SHP77 treated with DMSO at 0.1 percent for 48 hours (cell line): ENCODE measurements at regions not wholly inside any gene's neighbourhood (a gene's known extent, or its start where the extent isn't known, plus 50 kb on each side); places are given as distances from the start of the nearest gene placed in this dataset.
"Not testable (repeated sequence)": the region's sequence is repeated elsewhere in the genome, so short reads cannot be mapped to it uniquely, and the experiment has no call there.

ENCODE experiments used
- DNase-seq: peaks from one replicate; lab custom pipeline; 2025; lab: John Stamatoyannopoulos, UW

DNA sequence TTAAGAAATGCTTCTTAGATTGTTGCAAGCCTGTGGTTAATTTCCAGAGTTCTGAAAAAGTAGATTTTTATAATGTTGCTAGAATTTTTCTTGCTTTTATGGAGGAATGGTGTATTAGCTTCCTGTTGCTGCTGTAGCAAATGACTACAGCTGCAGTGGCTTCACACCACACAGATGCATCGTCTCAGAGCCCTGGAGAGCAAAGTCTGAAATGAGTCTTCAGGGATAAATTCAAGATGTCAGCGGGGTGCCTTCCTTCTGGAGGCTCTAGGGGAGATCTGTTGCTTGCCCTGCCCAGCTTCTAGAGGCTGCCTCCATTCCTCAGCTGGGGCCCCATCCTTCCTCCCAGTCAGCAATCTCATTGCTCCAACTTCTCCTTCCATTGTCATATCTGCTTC is 187.8 kb downstream of the ZNF516 start:
- DNase-seq = no peak

GRCh38 chr18:76306685-76307292 is 188.3 kb downstream of the ZNF516 start:
- DNase-seq = no peak

GRCh38 chr18:76285866-76286265 is 209.2 kb downstream of the ZNF516 start:
- no peak for DNase-seq

- DNase-seq = no peak
These were observed 213.5 kb downstream of the ZNF516 start for GRCh38 chr18:76281565-76281964.

DNA sequence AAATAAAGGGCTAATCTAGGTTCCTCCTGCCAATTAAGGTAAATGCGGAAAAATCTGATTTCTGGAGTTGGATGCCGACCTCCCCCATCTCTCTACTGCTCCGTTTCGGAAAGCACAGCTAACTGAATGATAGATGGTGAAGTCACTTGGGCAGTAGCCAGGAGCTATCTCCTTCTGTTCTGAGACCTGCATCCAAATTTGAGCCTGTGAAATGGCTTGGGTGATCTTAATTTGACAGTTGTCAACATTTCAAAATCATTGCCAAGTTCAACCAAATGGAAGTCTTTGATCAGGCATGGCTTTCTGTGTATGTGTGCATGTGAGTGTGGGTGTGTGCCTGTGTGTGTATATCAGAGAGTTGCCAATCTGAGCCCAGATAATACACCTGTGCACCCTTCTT is 217.2 kb downstream of the ZNF516 start:
- no peak for DNase-seq

DNA sequence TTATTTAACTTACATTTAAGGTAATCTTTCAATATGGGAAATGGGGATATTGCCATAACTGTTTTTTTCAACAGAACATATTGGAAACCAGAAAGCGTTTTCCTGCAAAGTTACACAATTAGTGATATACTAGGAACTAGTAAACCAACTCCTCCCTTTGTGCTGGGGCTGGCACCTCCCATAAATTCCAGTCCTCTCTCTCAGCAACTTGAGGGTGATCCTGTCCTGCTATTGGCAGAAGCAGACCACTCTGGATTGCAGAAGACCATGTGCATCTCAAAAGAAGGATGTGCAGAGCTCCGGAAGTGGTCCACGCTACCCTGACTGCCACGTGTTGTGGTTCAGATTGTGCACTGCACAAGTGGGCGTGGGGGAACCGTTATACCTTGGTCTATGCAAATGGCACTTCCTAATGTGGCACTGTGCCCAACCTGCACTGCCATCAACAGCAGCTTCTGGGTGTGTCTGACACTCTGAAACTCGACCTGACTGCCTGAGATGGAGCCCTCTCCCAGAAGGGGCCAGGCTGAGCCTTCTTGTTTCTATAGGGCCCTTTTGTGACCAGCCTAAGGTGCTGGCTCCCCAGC is 219.2 kb downstream of the ZNF516 start:
- no peak for DNase-seq

- DNase-seq = no peak
These were observed 220.4 kb downstream of the ZNF516 start for GRCh38 chr18:76274468-76275289.

GRCh38 chr18:76273956-76274355 is 221.1 kb downstream of the ZNF516 start:
- DNase-seq = no peak

DNA sequence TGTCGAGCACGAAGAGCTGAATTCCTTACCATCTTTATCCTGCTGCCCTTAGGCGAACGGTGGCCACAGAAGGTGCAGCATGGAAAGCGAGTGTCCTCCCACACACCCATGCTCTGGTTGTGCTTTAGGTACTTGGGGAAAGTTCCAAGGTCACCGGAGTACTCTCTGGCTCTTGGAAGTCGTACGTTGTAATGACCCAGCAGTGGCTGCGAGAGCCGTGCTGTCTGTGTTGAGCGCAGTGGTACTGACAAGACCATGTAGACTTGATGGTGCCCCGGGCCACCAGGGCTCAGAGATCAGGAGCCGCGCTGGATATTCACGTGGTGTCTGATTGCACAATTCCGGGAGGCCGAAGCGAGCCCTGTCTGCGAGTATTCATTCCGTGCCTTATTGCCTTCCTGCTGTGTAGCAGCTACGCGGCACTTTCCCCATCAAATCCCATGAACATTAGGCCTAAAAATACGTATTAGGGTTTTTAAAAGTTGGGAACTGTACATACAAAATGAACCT is 222.0 kb downstream of the ZNF516 start:
- DNase-seq = no peak

DNA sequence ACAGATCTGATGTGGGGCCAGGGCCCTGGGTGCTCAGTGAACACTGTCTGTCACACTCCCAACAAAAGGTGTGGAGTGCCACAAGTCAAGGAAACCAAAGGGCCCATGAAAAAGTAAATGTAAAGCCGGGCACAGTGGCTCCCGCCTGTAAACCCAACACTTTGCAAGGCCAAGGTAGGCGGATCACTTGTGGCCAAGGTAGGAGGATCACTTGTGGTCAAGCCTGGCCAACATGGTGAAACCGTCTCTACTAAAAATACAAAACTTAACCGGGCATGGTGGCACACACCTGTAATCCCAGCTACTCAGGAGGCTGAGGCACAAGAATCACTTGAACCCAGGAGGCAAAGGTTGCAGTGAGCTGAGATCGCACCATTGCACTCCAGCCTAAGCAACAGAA is 227.6 kb downstream of the ZNF516 start:
- not testable (repeated sequence) for DNase-seq

GRCh38 chr18:76266236-76266991 is 228.6 kb downstream of the ZNF516 start:
- DNase-seq = no peak

DNA sequence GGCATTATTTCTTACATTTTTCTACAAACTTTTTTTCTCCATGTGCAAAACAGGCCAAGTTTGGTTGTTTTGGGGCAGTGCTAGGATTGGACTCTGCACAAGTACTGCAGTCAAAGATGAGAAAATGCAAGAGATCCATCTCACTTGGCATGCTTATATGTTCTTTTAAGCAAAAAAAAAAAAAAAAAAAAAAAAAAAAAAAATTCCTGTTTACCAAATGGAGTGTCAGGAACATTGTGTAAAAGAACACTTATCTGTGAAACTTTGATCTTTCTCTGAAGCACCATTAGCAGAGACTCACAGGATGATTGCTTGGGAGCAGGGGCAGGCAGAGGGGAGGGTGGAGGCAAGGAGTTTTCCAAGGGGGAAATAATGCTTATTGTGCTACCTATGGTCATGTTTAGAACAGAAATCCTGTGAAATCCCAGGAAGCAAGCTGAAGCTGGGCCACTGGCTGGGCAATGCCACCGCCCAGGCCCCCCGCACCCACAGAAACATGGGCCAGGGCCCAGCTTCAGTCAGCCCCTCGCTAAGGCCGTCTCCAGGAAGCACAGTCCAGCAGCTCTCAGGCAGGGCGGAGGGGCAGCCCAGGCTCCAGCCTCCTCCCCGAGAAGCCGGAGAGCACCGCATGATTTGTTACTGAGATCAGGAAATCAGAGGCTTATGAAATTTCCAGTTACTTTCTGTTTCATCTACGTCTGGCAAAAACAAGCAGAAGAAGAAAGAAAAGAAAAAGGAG is 229.4 kb downstream of the ZNF516 start:
- DNase-seq = no peak

- DNase-seq = no peak
These were observed 230.2 kb downstream of the ZNF516 start for GRCh38 chr18:76264876-76265250.

DNA sequence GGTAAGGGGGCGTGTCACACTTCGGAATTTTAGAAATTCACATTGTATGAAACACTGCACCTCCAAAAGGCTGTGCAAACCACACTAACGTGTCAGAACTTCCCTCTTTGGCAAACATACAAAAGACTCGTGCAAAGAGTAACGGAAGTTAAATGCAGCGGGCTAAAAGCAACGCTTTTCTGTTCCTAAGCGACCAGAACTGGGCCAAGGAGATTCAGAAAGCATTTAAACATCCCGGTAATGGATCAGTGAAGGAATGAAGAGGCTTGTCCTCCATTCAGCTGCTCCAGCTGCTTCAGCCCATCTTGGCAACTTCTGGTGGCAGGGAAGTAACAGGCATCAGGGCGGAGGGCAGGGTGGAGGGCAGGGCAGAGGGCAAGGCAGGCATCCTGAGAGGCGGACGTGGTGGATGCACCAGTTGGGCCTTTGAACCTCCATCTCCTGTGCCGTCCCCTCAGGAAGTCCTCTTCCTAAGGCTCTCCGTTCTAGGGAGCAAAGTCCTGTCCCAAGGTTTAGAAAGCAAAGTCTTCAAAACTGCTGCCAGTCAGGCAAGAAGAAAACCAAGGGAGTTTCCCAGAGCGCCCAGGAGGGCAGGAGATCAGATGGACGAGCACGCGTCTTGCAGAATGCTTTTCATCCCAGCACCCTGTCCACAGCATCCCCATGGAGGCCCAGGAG is 230.7 kb downstream of the ZNF516 start:
- DNase-seq = no peak

- DNase-seq = no peak
These were observed 231.7 kb downstream of the ZNF516 start for GRCh38 chr18:76263046-76264005.

GRCh38 chr18:76260941-76261472 is 234.0 kb downstream of the ZNF516 start:
- DNase-seq = no peak

DNA sequence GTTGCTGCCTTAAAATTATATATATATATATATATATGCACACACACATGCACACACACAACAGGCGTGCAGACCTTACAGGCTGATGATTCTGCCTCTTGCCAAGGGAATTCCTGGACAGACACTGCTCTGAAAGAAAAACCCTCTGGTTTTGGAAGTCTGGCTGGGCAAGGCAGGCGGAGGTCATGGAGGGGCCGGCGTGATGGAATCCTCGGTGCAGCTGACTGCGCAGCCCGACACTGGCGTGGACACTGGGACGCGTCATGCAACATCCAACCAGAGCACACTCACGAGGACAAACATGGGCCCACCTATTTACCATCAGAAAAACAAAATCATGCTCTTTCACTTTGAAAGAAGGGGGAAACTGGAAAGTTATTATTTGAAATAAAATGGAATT is 235.3 kb downstream of the ZNF516 start:
- DNase-seq = no peak

GRCh38 chr18:76259096-76259495 is 235.9 kb downstream of the ZNF516 start:
- DNase-seq = no peak

DNA sequence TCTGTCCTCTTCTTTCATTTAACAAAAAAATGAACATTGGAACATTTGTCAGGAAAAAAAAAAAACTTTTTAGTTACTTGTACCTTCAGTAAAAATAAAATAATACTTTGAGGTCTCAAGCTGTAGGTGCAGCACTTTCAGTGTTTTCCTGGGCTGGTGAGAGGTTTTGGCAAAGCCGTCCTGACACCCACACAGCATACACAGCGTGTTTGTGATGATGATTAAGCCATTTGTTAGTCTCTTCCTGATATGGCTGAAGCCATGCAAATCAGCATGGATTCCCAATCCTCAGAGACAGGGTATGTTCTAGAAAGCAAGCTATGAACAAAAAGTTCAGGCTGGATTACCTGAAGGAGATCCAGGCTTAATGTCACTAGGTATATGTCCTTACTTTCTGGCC is 236.8 kb downstream of the ZNF516 start:
- no peak for DNase-seq
